Activated CD4-positive, alpha-beta T cell treated with anti-CD3 and anti-CD28 coated beads, Interleukin-2, Interleukin-4, amounts not matched to agents 100 ng/mL and 50 ng/mL, durations not matched to agents 16 hours and 8 hours (primary cell): ENCODE measurements at regions not wholly inside any gene's neighbourhood (a gene's known extent, or its start where the extent isn't known, plus 50 kb on each side); places are given as distances from the start of the nearest gene placed in this dataset.

Source experiments
- DNase-seq: peaks from one replicate; pipeline ENCODE4 v3.0.0-alpha.2; 2020; ENCODE audit warnings: low spot score

- DNase-seq = no peak
Observed at GRCh38 chr3:103057487-103057886, 622.7 kb downstream of the ZPLD1 start.

GRCh38 chr3:103059432-103059831, 624.6 kb downstream of the ZPLD1 start:
- no peak for DNase-seq

GRCh38 chr3:103060242-103060641, 625.4 kb downstream of the ZPLD1 start:
- no peak for DNase-seq

- no peak for DNase-seq
Observed at GRCh38 chr3:103067963-103068362, 633.1 kb downstream of the ZPLD1 start.

- no peak for DNase-seq
Observed at GRCh38 chr3:103075282-103075681, 640.5 kb downstream of the ZPLD1 start.

- no peak for DNase-seq
Observed at GRCh38 chr3:103077910-103078309, 643.1 kb downstream of the ZPLD1 start.

- DNase-seq = no peak
Observed at GRCh38 chr3:103082501-103082900, 647.7 kb downstream of the ZPLD1 start.

GRCh38 chr3:103083848-103084631, 649.2 kb downstream of the ZPLD1 start:
- no peak for DNase-seq

GRCh38 chr3:103085465-103085864, 650.6 kb downstream of the ZPLD1 start:
- DNase-seq = no peak

- no peak for DNase-seq
Observed at GRCh38 chr3:103089758-103090157, 654.9 kb downstream of the ZPLD1 start.

- no peak for DNase-seq
Observed at GRCh38 chr3:103105206-103105605, 670.4 kb downstream of the ZPLD1 start.

GRCh38 chr3:103112273-103112672, 677.5 kb downstream of the ZPLD1 start:
- DNase-seq = no peak

GRCh38 chr3:103126115-103126514, 691.3 kb downstream of the ZPLD1 start:
- no peak for DNase-seq

GRCh38 chr3:103127098-103127630, 692.3 kb downstream of the ZPLD1 start:
- no peak for DNase-seq

- peak; percentile 29 for DNase-seq
Observed at GRCh38 chr3:103127737-103128136, 692.9 kb downstream of the ZPLD1 start.

- DNase-seq = no peak
Observed at GRCh38 chr3:103134023-103134724, 699.4 kb downstream of the ZPLD1 start.

GRCh38 chr3:103136621-103137020, 701.8 kb downstream of the ZPLD1 start:
- no peak for DNase-seq

GRCh38 chr3:103137830-103138229, 703.0 kb downstream of the ZPLD1 start:
- no peak for DNase-seq

GRCh38 chr3:103158183-103158582, 723.4 kb downstream of the ZPLD1 start:
- no peak for DNase-seq

GRCh38 chr3:103166890-103167289, 732.1 kb downstream of the ZPLD1 start:
- DNase-seq = no peak

- DNase-seq = no peak
Observed at GRCh38 chr3:103167850-103168249, 733.0 kb downstream of the ZPLD1 start.

- DNase-seq = no peak
Observed at GRCh38 chr3:103169289-103169688, 734.5 kb downstream of the ZPLD1 start.

- no peak for DNase-seq
Observed at GRCh38 chr3:103170651-103171050, 735.8 kb downstream of the ZPLD1 start.
